ES-I3 (cell line): ENCODE measurements at regions not wholly inside any gene's neighbourhood (a gene's known extent, or its start where the extent isn't known, plus 50 kb on each side); places are given as distances from the start of the nearest gene placed in this dataset.

Experiments
- H3K36me3 ChIP-seq: 2 replicates; pipeline ENCODE4 v1.6.1; 2013; ENCODE audit warnings: mild to moderate bottlenecking, low read length, control low read depth, moderate library complexity; ENCODE audit not compliant: insufficient read depth
- H3K4me1 ChIP-seq: 2 replicates; pipeline ENCODE4 v1.6.1; 2013; ENCODE audit warnings: mild to moderate bottlenecking, control low read depth, low read length; ENCODE audit not compliant: insufficient read depth
- H3K9ac ChIP-seq: 2 replicates; pipeline ENCODE4 v1.6.1; 2013; ENCODE audit warnings: low read depth, mild to moderate bottlenecking, low read length, moderate library complexity
- H3K9me3 ChIP-seq: 2 replicates; pipeline ENCODE4 v1.6.1; 2013; ENCODE audit warnings: mild to moderate bottlenecking, low read length, moderate library complexity; ENCODE audit not compliant: control insufficient read depth, insufficient read depth

DNA sequence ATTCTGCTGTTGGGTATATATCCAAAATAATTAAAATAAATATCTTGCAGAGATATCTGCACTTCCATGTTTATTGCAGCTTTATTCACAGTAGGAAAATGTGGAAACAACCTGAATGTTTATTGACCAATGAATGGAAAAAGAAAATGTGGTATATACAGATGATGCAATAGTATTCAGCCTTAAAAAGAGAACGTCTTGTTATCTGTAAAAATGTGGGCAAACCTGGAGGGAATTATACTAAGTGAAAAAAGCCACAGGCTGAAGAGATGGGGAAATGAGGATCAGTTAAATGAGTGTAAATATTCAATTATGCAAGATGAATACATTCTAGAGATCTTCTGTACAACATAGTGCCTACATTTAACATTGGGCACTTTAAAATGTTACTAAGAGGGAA is 766.1 kb upstream of the IGFBP3 start:
- H3K9me3 ChIP-seq = no peaks in the 10 kb centered on the region; the same call in 1 of the 2 replicates
- H3K4me1 ChIP-seq = no peaks in the 10 kb centered on the region; the same call in 1 of the 2 replicates
- no peak overlapping the region for H3K9ac ChIP-seq
- H3K36me3 ChIP-seq = no peaks in the 10 kb centered on the region

DNA sequence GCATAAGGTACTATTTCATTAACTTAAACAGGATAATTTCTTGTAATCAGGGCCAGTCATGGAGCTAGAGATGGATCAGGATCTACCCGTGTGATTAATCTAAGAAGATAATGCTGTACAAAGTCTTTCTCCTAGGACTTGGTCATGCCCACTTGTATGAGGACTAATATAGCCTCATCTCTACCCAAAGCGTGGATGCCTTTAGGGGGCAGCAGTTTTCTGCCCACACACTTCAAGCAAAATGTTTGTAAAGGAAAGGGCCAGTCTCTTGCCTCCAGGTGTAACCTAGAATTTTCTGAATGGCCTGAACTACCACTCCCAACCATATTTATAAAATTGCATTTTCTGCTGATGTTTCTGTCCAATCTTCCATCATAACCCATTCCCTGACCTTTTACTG is 764.0 kb upstream of the IGFBP3 start:
- Histone ChIP-seq H3K9ac (no peak overlapping the region), H3K9me3 (no peaks in the 10 kb centered on the region; the same call in 1 of the 2 replicates), H3K4me1 (no peaks in the 10 kb centered on the region; the same call in 1 of the 2 replicates), H3K36me3 (no peaks in the 10 kb centered on the region)

DNA sequence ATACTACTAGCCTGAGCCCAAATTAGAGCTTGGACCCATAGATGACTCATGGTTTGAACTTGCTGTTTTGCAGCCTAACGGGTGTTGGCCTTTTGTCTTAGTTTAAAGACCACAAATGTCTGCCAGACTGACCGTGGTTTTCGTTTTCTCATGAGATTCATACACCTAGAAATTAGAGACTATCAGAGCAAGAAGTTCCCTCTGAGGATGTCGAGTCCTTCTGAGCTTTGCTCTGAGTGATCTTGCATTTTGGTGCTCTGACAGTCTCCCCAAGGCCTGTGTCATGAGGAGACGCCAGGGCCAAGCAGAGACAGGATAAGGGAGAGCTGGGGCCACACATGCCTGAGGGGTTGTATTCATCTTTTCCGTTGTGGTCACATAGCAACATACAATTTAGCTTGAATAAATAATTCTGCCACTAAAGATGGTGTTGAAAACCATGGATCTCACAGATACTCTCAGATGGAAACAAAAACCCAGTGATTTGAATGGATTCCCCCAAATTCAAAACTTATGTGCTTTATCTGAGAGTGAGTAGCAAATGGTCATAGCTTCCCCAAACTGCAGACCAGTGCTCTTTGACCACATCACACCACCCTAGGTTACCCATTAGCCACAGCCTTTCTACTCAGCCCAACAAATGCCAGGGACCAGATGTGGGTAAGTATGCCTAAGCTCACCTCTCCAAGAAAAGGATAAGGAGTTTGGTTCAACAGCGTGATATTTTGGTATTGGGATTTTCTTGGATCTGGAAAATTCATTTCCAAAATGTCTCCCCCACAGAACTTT is 762.0 kb upstream of the IGFBP3 start:
- Histone ChIP-seq H3K9ac (no peak overlapping the region), H3K4me1 (no peaks in the 10 kb centered on the region; the same call in 1 of the 2 replicates), H3K9me3 (0 out of 2 replicates have a peak, but pooled peaks cover 3% of the 10 kb centered on the region)

DNA sequence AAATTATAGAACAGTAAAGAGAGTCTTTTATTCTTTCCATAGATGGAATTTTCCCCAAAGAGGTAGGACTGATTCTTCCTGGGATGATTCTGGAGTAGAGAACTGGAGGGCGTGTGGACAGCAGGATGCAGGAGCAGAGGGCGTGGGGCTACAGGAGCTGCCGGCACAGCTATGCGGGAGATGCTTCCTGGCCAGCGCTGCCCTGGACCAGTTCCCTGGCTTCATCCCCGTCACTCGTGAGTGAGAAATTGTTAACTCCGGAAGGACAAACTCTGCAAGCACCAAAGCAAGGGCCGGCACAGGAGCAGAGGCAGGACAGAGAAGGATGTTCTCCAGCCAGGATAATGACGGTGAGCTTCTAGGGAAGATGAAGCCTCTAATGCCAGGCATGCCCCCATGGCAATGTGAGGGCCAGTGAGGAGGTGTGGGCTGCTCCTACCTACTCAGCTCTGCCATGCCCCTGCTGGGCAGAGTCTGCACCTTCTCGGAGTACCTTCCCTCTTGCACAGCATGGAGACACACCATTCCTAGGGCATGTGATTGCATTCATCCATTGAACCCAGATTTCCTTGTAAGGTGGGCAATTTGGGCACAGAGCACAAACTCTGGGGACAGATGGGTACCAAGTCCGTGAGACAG is 760.9 kb upstream of the IGFBP3 start:
- Histone ChIP-seq H3K9me3 (peaks cover 7% of the 10 kb centered on the region; the same call in 1 of the 2 replicates), H3K4me1 (no peaks in the 10 kb centered on the region; the same call in 1 of the 2 replicates), H3K36me3 (no peaks in the 10 kb centered on the region), H3K9ac (no peak overlapping the region)

More for the DNA sequence above, 762.0 kb upstream of the IGFBP3 start:
- no peaks in the 10 kb centered on the region for H3K36me3 ChIP-seq

DNA sequence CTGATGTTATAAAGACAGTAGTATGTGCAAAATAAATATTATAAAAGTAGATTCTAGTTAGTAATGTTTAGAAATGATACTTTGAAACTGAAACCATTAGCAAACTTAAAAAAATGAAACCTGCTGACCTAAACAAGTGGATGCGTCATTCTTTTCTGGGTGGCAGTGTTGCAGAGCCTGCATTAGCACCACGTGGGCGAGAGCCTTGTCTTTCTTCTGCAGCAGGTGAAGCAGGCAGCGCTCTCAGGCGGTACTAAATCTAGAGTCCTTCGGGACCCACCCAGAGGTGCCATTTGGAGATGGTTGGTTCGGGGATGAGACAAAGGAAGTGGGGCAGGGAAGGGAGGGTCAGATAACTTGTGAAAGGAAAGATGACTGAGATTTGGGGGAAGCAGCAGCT is 759.1 kb upstream of the IGFBP3 start:
- H3K9me3 ChIP-seq = peaks cover 7% of the 10 kb centered on the region; the same call in 1 of the 2 replicates
- H3K4me1 ChIP-seq = no peaks in the 10 kb centered on the region; the same call in 1 of the 2 replicates
- H3K9ac ChIP-seq = no peak overlapping the region
- H3K36me3 ChIP-seq = no peaks in the 10 kb centered on the region

DNA sequence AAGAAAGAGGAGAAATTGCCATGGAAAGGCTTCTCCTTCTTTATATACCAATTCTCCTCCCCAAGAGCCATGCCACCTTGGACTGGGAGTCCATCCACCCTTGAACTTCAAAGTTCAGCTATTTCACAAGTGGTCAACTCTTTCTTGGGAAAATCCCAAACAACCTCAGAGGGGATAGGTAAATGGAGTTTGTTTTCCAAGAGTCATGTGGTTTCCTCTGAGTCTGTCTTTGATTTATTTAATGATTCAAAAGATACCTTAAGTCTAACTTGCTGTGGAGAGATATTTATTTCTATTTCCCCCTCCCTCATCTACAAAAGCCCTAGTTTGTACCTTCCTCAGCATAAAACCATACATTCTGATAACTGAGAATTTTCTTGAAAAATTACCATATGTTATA is 758.6 kb upstream of the IGFBP3 start:
- no peak overlapping the region for H3K9ac ChIP-seq
- no peaks in the 10 kb centered on the region for H3K36me3 ChIP-seq
- H3K9me3 ChIP-seq = peaks cover 7% of the 10 kb centered on the region; the same call in 1 of the 2 replicates
- no peaks in the 10 kb centered on the region; the same call in 1 of the 2 replicates for H3K4me1 ChIP-seq

DNA sequence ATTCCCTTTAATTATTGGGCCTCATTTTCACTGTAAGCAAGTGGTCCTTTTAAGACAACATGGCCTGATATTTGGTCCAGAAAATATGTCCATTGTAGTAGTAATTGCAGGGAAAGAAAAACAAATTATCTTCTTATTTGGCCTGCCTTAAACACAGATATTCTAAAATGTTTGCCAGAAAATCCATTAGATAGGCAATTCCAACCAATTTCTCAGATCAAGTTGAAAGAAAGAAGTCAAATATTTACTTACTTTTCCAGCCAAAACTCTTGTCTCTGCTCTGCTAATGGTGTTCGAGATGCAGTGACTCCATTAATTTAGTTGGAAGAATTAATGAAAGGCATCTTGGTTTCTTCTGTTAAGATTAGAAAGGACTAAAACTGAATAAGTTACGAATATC is 757.3 kb upstream of the IGFBP3 start:
- H3K9ac ChIP-seq = no peak overlapping the region
- no peaks in the 10 kb centered on the region; the same call in 1 of the 2 replicates for H3K4me1 ChIP-seq
- no peaks in the 10 kb centered on the region for H3K36me3 ChIP-seq
- peaks cover 7% of the 10 kb centered on the region; the same call in 1 of the 2 replicates for H3K9me3 ChIP-seq

DNA sequence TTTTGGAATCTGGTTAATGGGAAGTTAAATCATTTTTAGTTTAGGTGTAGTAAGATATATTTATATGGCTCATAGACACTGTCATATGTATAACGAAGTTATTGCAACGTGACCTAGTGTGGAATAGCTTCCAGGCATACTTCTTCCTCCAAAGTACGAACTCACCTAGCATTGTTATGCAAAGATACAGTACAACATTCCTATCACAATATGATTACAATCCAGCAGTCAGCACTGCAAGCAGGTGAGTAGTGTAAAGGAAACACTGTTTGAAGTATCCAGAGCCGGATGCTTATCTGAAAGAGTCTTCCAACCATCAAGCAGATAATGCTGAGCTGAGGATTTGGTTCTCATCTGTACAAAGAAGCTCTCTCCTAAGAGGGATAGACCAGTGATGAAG is 754.4 kb upstream of the IGFBP3 start:
- H3K36me3 ChIP-seq = no peaks in the 10 kb centered on the region
- peaks cover 7% of the 10 kb centered on the region; the same call in 1 of the 2 replicates for H3K9me3 ChIP-seq
- H3K9ac ChIP-seq = no peak overlapping the region
- H3K4me1 ChIP-seq = peaks cover 9% of the 10 kb centered on the region

DNA sequence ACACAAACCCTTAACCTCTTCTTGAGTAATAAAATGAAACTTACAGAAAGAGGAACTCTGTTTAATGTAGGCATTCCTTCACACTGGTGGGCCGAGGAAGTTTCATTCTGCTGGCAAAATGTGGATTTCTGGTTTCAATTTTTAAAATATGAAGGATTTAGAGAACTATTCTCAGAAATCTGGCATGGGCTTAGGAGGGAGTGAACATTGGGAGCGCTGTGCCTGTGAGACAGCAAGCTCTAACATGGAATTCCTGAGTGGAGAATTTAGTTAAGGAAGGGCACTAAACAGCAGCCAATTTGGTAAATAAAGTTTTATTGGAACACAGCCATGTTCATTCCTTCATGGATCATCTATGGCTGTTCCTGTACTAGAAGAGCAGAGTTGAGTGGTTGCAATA is 751.8 kb upstream of the IGFBP3 start:
- Histone ChIP-seq H3K36me3 (no peaks in the 10 kb centered on the region), H3K4me1 (peaks cover 9% of the 10 kb centered on the region), H3K9ac (no peak overlapping the region), H3K9me3 (peaks cover 5% of the 10 kb centered on the region; the same call in 1 of the 2 replicates)

DNA sequence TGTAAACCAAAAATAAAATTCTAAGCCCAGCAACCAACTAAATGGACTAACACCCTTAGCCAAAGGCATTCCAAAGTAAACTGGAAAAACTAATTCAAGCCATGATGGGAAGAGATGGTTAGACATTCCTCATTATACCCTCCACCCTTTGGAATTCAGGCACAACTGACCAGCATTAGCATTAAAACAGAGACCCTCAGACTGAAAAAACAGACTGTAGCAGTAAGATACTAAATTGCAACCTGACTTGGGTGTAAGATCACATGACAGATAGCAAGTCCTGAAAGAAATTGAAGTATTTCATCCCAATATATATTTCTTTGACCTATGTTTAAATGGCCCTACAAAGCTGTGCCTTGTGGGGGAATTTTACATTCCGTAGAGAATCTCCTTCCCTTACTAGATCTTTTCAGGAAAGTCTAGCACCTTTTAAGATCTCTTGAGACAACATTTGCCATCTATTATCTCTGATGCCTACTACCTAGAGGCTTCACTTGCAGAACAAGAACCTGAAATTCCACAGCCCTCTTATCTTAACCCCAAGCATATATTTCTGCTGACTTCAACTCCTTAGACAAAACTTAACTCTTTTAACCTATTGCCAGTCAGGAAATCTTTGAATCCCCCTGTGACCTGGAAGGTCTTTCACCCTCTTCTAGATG is 750.2 kb upstream of the IGFBP3 start:
- Histone ChIP-seq H3K4me1 (peaks cover 9% of the 10 kb centered on the region), H3K9me3 (no peaks in the 10 kb centered on the region), H3K9ac (no peak overlapping the region), H3K36me3 (no peaks in the 10 kb centered on the region)

DNA sequence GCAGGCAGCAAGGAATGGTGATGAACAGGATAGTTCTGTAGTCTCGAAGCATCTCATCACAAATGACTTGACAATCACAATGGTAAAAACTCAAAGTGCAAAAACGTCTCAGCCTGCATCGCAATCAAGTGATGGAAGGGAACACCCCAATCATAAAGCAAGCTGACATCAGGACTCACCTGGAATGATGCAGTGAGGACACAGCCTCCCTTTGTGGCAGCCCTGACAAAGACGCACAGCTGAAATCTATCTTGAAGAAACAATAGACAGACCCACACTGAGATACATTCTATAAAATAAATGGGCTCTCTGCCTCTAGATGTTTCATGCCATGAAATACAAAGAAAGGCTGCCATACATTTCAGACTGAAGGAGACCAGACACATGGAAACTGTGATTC is 748.0 kb upstream of the IGFBP3 start:
- Histone ChIP-seq H3K36me3 (no peaks in the 10 kb centered on the region), H3K4me1 (peaks cover 9% of the 10 kb centered on the region), H3K9ac (no peak overlapping the region), H3K9me3 (no peaks in the 10 kb centered on the region)

DNA sequence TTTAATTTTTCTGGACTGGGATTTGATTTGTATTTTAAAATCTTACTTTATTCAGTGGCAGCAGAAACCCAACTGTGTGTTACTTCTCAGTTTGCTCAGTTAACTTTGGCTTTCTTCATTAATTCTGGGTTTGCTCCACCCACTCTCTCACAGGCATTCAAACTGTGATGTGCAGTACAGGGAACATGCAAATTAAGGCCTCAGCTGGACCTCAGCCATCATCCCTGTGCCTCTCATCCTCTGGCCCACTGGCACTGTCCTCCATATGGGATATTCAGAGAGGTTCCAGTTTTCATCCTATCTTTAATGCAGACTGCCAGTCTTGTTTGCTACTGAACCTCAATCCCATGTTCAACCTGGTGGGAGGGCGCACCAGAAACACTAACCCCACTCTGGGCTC is 743.4 kb upstream of the IGFBP3 start:
- Histone ChIP-seq H3K36me3 (no peaks in the 10 kb centered on the region), H3K4me1 (no peaks in the 10 kb centered on the region), H3K9me3 (0 out of 2 replicates have a peak, but pooled peaks cover 3% of the 10 kb centered on the region), H3K9ac (no peak overlapping the region)

DNA sequence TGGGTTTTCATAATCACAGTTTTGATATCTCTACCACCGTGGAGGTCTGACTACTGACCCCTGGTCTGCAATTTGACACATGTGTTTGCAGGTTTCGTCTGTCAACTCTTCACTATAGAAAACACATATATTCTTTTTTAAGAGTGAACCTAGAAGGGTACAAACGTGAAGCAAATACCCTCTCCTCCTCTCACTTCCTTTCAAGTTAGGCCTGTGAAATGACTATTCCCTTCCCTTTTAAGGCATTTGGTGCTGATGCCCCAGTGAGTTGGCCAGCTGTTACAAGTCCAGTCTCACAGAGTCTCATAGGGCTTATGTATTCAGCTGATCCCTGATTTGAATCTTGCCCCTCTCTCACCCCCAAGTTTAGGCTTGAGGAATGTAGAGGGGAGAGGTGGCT is 742.0 kb upstream of the IGFBP3 start:
- Histone ChIP-seq H3K9ac (no peak overlapping the region), H3K36me3 (no peaks in the 10 kb centered on the region), H3K9me3 (peaks cover 8% of the 10 kb centered on the region; the same call in 1 of the 2 replicates), H3K4me1 (no peaks in the 10 kb centered on the region)

DNA sequence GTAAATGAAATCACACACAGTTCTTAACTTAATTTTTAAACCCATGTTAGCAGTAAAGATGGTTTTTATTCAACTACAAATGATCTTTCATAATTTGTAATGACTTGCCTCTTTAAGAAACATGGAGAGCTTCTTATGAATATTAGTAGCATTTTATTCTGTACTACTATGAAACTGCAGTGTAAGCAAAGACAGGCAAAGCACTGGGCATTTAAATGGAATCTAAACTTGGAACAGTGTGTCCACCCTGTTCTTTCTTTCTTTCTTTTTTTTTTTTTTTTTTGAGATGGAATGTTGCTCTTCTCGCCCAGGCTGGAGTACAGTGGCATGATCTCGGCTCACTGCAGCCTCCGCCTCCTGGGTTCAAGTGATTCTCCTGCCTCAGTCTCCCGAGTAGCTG is 740.4 kb upstream of the IGFBP3 start:
- Histone ChIP-seq H3K9ac (no peak overlapping the region), H3K36me3 (no peaks in the 10 kb centered on the region), H3K4me1 (no peaks in the 10 kb centered on the region), H3K9me3 (peaks cover 8% of the 10 kb centered on the region; the same call in 1 of the 2 replicates)
